ENCODE measurements at regions not wholly inside any gene's neighbourhood (a gene's known extent, or its start where the extent isn't known, plus 50 kb on each side); places are given as distances from the start of the nearest gene placed in this dataset.

- TF ChIP-seq CTCF (conservative IDR thresholded peaks at IDR 0.05) = no peak
- H3K4me1 Mint-ChIP-seq = no peaks in the 10 kb centered on the region
- H3K27me3 Mint-ChIP-seq (ENCODE audit: low read depth) = peaks cover 10% of the 10 kb centered on the region
- DNase-seq (ENCODE audit: low read depth, low spot score) = no peak
- no peak overlapping the region for H3K4me3 Mint-ChIP-seq
- no peak overlapping the region for H3K27ac Mint-ChIP-seq (ENCODE audit: unreplicated experiment)
- H3K36me3 Mint-ChIP-seq (ENCODE audit: low read depth) = no peaks in the 10 kb centered on the region
- no peaks in the 10 kb centered on the region for H3K9me3 Mint-ChIP-seq
Measured at GRCh38 chr13:78972561-78972960, 313.6 kb upstream of the OBI1 start.

- no peak overlapping the region for H3K4me3 Mint-ChIP-seq
- DNase-seq (ENCODE audit: low read depth, low spot score) = no peak
- no peaks in the 10 kb centered on the region for H3K4me1 Mint-ChIP-seq
- H3K36me3 Mint-ChIP-seq (ENCODE audit: low read depth) = no peaks in the 10 kb centered on the region
- H3K9me3 Mint-ChIP-seq = no peaks in the 10 kb centered on the region
- H3K27ac Mint-ChIP-seq (ENCODE audit: unreplicated experiment) = no peak overlapping the region
- no peak for TF ChIP-seq CTCF (conservative IDR thresholded peaks at IDR 0.05)
- peaks cover 10% of the 10 kb centered on the region for H3K27me3 Mint-ChIP-seq (ENCODE audit: low read depth)
Measured at GRCh38 chr13:78971355-78972025, 312.5 kb upstream of the OBI1 start.

GRCh38 chr13:78960881-78961280, 301.9 kb upstream of the OBI1 start:
- Mint-ChIP-seq H3K27ac (ENCODE audit: unreplicated experiment) (no peak overlapping the region), H3K27me3 (ENCODE audit: low read depth) (peaks cover 2% of the 10 kb centered on the region)
- DNase-seq (ENCODE audit: low read depth, low spot score) = no peak

GRCh38 chr13:78958006-78958405, 299.1 kb upstream of the OBI1 start:
- no peak for TF ChIP-seq CTCF (conservative IDR thresholded peaks at IDR 0.05)
- Mint-ChIP-seq H3K9me3 (no peaks in the 10 kb centered on the region), H3K36me3 (ENCODE audit: low read depth) (no peaks in the 10 kb centered on the region), H3K4me3 (no peak overlapping the region), H3K27ac (ENCODE audit: unreplicated experiment) (peak overlapping the region; percentile 86), H3K27me3 (ENCODE audit: low read depth) (peaks cover 6% of the 10 kb centered on the region), H3K4me1 (no peaks in the 10 kb centered on the region)
- no peak for DNase-seq (ENCODE audit: low read depth, low spot score)

More at GRCh38 chr13:78960881-78961280, 301.9 kb upstream of the OBI1 start:
- Mint-ChIP-seq H3K4me3 (no peak overlapping the region), H3K4me1 (no peaks in the 10 kb centered on the region), H3K9me3 (no peaks in the 10 kb centered on the region), H3K36me3 (ENCODE audit: low read depth) (no peaks in the 10 kb centered on the region)
- TF ChIP-seq CTCF (conservative IDR thresholded peaks at IDR 0.05) = no peak

GRCh38 chr13:78940455-78941130, 281.6 kb upstream of the OBI1 start:
- no peak overlapping the region for H3K4me3 Mint-ChIP-seq
- no peaks in the 10 kb centered on the region for H3K4me1 Mint-ChIP-seq
- no peaks in the 10 kb centered on the region for H3K36me3 Mint-ChIP-seq (ENCODE audit: low read depth)
- no peak overlapping the region for H3K27ac Mint-ChIP-seq (ENCODE audit: unreplicated experiment)
- DNase-seq (ENCODE audit: low read depth, low spot score) = no peak
- no peak for TF ChIP-seq CTCF (conservative IDR thresholded peaks at IDR 0.05)
- no peaks in the 10 kb centered on the region for H3K27me3 Mint-ChIP-seq (ENCODE audit: low read depth)
- no peaks in the 10 kb centered on the region for H3K9me3 Mint-ChIP-seq
